PC-9 (cell line): ENCODE measurements at regions not wholly inside any gene's neighbourhood (a gene's known extent, or its start where the extent isn't known, plus 50 kb on each side); places are given as distances from the start of the nearest gene placed in this dataset.

Experiments used
- CTCF ChIP-seq: fragments of 200-600 bp; sonication (generic); conservative IDR thresholded peaks from 2 replicates; pipeline ENCODE4 v1.6.1; 2017; ENCODE audit warnings: mixed run types, antibody characterized with exemption, mild to moderate bottlenecking, moderate library complexity
- EZH2 ChIP-seq: fragments of 200-600 bp; sonication (generic); IDR thresholded peaks from 2 replicates; pipeline ENCODE4 v1.8.0; 2017; ENCODE audit warnings: antibody characterized with exemption, low read depth

DNA sequence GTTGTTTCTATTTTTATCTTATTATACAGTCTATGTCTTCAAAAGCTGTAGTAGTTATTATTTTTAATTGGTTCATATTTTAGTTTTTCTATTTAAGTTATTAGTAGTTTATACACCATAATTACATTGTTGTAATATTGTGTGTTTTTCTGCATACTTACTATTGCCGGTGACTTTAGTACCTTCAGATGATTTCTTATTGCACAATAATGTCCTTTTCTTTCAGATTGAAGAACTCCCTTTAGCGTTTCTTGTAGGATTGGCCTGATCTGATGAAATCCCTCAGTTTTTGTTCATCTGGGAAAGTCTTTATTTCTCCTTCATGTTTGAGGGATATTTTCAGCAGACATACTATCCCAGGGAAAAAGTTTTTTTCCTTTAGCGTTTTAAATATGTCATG is 74.3 kb upstream of the CREB5 start:
- TF ChIP-seq CTCF: no peak
- TF ChIP-seq EZH2: no peak
